Activated CD8-positive, alpha-beta T cell treated with anti-CD3 and anti-CD28 coated beads for 36 hours (primary cell): ENCODE measurements at regions not wholly inside any gene's neighbourhood (a gene's known extent, or its start where the extent isn't known, plus 50 kb on each side); places are given as distances from the start of the nearest gene placed in this dataset.

ENCODE experiments used
- ATAC-seq: fragments of 200-7000 bp; cut with Tn5 transposase; one replicate; pipeline ENCODE4 v1.10.0; 2021; ENCODE audit warnings: mild to moderate bottlenecking, moderate library complexity
- CTCF ChIA-PET: fragments of 350-600 bp; sonication (Branson Sonifier 250); formaldehyde crosslinking; loops from one replicate; lab custom pipeline; 2021; ENCODE audit warnings: antibody characterized with exemption; lab: Charles Lee
- POLR2A ChIA-PET: fragments of 350-600 bp; sonication (Branson Sonifier 250); formaldehyde crosslinking; loops from one replicate; lab custom pipeline; 2021; ENCODE audit warnings: antibody characterized with exemption; lab: Charles Lee
- DNase-seq: peaks from one replicate; pipeline ENCODE4 v3.0.0-alpha.2; 2020
- H3K27ac Mint-ChIP-seq: one replicate; pipeline ENCODE4 v1.8.0; 2021; ENCODE audit warnings: mild to moderate bottlenecking, mixed read lengths
- H3K27me3 Mint-ChIP-seq: one replicate; pipeline ENCODE4 v1.8.0; 2021; ENCODE audit warnings: mixed read lengths
- H3K36me3 Mint-ChIP-seq: one replicate; pipeline ENCODE4 v1.8.0; 2021; ENCODE audit warnings: low read depth, mixed read lengths
- H3K4me1 Mint-ChIP-seq: one replicate; pipeline ENCODE4 v1.8.0; 2021; ENCODE audit warnings: low read depth, mixed read lengths
- H3K4me3 Mint-ChIP-seq: one replicate; pipeline ENCODE4 v1.8.0; 2021; ENCODE audit warnings: mild to moderate bottlenecking, moderate library complexity, mixed read lengths
- H3K9me3 Mint-ChIP-seq: one replicate; pipeline ENCODE4 v1.8.0; 2021; ENCODE audit warnings: mixed read lengths
- CTCF ChIP-seq: fragments of 200-600 bp; IDR thresholded peaks from one replicate; pipeline ENCODE4 v1.8.0; 2022; ENCODE audit warnings: antibody characterized with exemption, mild to moderate bottlenecking
- intact Hi-C: fragments of 100-400 bp; cut with micrococcal nuclease; formaldehyde crosslinking; loops from one replicate; pipeline ENCODE4 v1.10.0; 2022

- TF ChIP-seq CTCF: no peak
- ChIA-PET POLR2A (no interaction called here), CTCF (no interaction called here)
- H3K4me3 Mint-ChIP-seq: no peak overlapping the region
- H3K27me3 Mint-ChIP-seq: no peaks in the 10 kb centered on the region
- ATAC-seq (no peak), DNase-seq (no peak)
- H3K27ac Mint-ChIP-seq: no peak overlapping the region
- H3K4me1 Mint-ChIP-seq: no peaks in the 10 kb centered on the region
- peaks cover 18% of the 10 kb centered on the region for H3K9me3 Mint-ChIP-seq
- H3K36me3 Mint-ChIP-seq: no peaks in the 10 kb centered on the region
- intact Hi-C loops: no loop called here
These were observed 576.4 kb upstream of the SLIT2 start for GRCh38 chr4:19675172-19675811.

GRCh38 chr4:19659101-19659500 is 592.6 kb upstream of the SLIT2 start:
- POLR2A ChIA-PET: no interaction called here
- Mint-ChIP-seq H3K9me3 (peaks cover 16% of the 10 kb centered on the region), H3K4me3 (no peak overlapping the region), H3K4me1 (no peaks in the 10 kb centered on the region), H3K27ac (no peak overlapping the region), H3K27me3 (no peaks in the 10 kb centered on the region), H3K36me3 (no peaks in the 10 kb centered on the region)
- CTCF ChIA-PET: no interaction called here
- ATAC-seq (no peak), DNase-seq (no peak)
- intact Hi-C loops: no loop called here
- no peak for TF ChIP-seq CTCF

GRCh38 chr4:19657856-19658255 is 593.8 kb upstream of the SLIT2 start:
- Mint-ChIP-seq H3K27me3 (no peaks in the 10 kb centered on the region), H3K27ac (no peak overlapping the region), H3K4me3 (no peak overlapping the region), H3K36me3 (no peaks in the 10 kb centered on the region), H3K4me1 (no peaks in the 10 kb centered on the region), H3K9me3 (peaks cover 16% of the 10 kb centered on the region)
- ChIA-PET POLR2A (no interaction called here), CTCF (no interaction called here)
- intact Hi-C loops: no loop called here
- no peak for TF ChIP-seq CTCF
- ATAC-seq (no peak), DNase-seq (no peak)

GRCh38 chr4:19655666-19656065 is 596.0 kb upstream of the SLIT2 start:
- no peak for ATAC-seq
- Mint-ChIP-seq H3K27ac (no peak overlapping the region), H3K27me3 (no peaks in the 10 kb centered on the region), H3K4me1 (no peaks in the 10 kb centered on the region), H3K4me3 (no peak overlapping the region), H3K36me3 (no peaks in the 10 kb centered on the region), H3K9me3 (peaks cover 14% of the 10 kb centered on the region)
- no peak for TF ChIP-seq CTCF
- CTCF ChIA-PET: no interaction called here
- intact Hi-C loops: no loop called here
- DNase-seq: no peak
- POLR2A ChIA-PET: no interaction called here

- DNase-seq: no peak
These were observed 600.5 kb upstream of the SLIT2 start for GRCh38 chr4:19650903-19651864.

More at GRCh38 chr4:19650903-19651864, 600.5 kb upstream of the SLIT2 start:
- Mint-ChIP-seq H3K9me3 (peaks cover 15% of the 10 kb centered on the region), H3K27ac (no peak overlapping the region), H3K27me3 (no peaks in the 10 kb centered on the region), H3K4me3 (no peak overlapping the region), H3K4me1 (no peaks in the 10 kb centered on the region), H3K36me3 (no peaks in the 10 kb centered on the region)
- ChIA-PET POLR2A (no interaction called here), CTCF (no interaction called here)
- intact Hi-C loops: no loop called here
- ATAC-seq: no peak
- no peak for TF ChIP-seq CTCF
